HPDE6-E6E7 (cell line): ENCODE measurements at regions not wholly inside any gene's neighbourhood (a gene's known extent, or its start where the extent isn't known, plus 50 kb on each side); places are given as distances from the start of the nearest gene placed in this dataset.
"Not testable (repeated sequence)": the region's sequence is repeated elsewhere in the genome, so short reads cannot be mapped to it uniquely, and the experiment has no call there.

ENCODE experiments used
- DNase-seq: peaks from one replicate; pipeline ENCODE4 v3.0.0; 2011; ENCODE audit warnings: missing footprints; ENCODE audit errors: extremely low spot score

DNA sequence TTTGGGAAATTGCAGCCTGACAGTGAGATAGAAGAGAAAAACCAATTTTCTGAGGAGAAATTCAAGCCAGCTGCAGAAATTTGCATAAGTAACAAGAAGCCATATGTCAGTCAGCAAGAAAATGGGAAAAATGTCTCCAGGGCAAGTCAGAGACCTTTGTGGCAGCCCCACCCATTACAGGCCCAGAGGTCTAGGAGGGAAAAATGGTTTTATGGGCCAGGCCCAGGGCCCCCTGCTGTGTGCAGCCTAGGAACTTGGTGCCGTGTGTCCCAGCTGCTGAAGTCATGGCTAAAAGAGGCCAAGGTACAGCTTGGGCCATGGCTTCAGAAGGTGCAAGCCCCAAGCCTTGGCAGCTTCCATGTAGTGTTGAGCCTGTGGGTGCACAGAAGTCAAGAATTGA, 296.1 kb downstream of the TTC6 start:
- DNase-seq: not testable (repeated sequence)

DNA sequence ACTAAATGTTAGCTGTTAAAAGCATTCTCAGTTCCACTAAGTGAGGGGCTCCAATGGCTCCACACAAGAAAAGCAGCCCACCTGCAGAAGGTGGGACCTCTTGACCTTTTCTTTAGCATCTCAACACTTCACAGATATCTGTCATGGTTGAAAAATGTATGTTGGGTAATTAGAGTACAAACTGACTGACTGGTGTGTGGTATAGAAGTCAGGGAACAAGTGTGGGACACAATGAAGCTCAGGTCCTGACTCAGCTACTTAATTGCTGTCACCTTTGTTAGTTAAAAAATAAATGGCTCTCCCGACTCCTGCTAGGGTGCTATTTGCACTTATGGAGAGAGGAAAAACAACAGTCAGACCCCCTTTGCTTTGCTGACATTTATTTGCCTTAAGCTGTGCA, 299.0 kb downstream of the TTC6 start:
- no peak for DNase-seq

DNA sequence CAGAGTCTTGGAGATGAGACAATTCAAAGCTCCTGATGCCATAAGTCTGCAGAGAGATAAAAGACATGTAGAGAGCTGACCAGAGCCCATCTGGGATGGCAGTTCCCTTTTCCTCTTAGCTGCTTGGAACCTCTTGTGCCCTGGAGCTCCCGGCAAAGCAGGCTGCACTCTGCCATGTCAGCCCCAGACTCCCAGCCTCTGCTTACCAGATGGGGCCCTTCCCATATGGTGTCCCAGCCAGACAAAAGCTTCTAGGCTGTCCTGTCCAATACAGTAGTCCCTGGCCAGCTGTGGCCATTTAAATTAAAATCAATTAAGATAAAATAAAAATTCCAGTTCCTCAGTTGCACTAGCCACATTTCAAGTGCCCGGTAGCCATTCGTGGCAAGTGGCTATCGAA, 303.9 kb downstream of the TTC6 start:
- DNase-seq: no peak

DNA sequence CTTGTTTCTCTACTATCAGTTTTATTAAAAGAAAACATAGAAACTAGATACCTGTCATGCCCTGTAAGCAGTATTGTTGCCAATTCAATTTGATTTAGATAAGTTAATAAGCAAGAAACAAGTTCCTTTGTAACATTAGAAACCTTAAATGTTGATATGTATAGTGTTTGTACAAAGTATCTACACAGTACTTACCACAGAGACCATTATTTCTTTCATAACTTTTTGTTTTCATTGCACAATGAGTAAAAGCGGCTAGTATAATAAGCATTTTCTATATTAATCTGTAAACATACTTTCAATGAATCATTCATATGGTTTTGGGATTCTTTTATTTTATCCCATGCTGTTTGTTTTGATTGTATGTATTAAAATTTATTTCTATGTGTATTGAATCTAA, 305.1 kb downstream of the TTC6 start:
- no peak for DNase-seq

DNA sequence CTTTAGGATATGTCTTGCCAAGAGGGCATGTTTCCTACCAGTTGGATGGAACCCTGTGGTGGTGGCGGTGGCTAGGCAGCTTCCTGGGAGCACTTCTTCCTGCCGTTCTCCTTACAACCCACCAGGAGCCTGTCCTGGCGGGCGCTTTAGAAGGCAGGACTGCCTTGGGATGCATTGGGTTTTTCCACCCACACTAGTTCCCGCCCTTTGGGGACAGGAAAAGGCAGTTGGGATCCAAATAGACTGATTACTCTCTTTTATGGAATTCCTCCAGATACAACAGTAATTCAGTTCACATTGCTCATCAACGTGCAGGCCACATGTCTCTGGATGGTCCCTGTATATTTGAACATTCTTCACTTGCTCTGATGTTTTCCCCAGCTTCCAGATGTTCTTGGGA, 305.7 kb upstream of the SSTR1 start:
- no peak for DNase-seq

DNA sequence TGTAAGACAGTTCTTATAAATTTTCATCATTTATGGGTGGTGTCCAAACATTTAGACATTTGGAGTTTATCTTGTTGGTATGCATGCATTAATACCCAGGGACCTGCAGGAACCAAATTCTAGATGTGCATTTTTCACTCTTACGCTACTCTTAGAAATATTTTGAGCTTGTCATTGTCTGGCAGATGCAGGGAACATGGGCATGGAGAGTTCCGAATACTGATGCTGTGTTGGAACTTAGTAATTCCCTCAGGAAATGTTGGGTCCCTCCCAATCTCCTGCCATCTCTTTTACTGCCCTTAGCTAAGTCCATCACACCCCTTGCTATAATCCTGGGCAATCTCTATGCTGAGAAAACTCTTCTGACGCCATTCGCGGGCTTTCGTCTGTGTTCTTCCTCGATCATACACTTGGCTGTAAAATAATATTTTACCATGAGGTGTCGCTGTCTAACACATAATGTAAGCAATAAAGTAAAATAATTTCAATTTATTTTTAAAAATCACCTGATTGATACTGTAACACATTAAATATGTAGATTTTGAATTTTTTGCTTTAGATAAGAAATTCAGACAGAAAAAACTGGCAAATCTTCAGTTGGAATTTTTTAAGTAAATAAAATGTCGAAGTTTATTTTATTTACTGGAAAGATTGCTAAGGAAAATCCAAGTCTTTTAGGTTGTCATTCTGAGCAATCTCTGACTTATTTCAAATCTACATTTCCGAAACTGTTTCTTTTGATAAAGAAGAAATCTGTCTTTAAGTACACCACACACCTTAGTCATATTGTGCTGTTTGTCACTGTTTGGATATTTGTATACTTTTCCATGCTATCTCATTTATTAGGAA, 304.1 kb upstream of the SSTR1 start:
- no peak for DNase-seq

DNA sequence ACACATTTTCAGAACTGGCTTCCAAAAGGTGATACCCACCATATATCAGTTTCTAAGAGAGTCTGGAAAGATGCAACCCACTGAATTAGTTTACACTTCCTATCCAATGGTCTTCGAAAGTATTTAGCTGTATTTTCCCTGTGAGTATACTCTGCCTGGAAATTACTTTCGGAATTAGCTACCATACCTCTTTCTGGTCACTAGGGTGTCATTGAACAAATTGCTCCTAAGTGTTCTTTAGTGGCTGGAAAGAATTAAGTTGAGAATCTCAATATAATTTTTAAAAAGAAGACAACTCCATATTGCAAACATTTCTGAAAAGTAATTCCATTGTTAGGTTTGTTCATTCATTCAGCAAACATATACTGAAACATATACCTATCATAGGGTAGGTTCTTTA, 283.1 kb upstream of the SSTR1 start:
- no peak for DNase-seq

DNA sequence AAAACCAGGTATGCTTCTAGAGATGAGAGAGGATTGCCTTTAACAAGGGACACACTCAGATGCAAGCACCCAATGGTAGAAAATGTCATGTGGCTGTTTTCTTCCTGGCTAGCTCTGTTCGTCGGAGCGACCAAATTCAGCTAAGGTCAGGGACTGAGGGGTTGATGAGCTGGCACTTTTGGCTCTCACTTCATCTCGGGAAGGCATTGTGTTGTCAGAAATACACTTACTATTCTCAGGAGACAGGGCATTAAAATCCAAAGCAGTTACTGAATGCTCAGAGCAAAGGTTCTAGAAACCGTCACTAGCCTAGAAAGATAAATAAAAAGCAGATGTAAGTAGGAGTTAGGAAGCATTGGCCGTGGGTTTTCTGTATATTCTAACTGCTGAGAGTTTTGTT, 275.7 kb upstream of the SSTR1 start:
- DNase-seq: no peak

DNA sequence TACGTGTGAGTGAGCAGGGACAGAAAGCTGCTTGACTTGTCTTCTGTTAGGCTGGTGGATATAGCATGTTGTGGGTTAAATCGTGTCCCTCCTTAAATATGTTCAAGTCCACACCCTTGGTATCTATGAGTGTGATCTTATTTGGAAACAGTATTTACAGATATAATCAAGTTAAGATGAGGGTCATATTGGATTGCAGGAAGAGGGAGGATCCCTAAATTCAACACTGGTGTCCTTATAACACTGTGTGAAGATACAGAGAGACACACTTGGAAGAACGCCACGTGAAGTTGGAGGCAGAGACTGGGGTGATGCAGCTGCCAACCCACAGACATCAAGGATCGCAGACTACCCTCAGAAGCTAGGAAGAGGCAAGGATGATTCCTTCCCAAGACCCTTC, 275.2 kb upstream of the SSTR1 start:
- no peak for DNase-seq

DNA sequence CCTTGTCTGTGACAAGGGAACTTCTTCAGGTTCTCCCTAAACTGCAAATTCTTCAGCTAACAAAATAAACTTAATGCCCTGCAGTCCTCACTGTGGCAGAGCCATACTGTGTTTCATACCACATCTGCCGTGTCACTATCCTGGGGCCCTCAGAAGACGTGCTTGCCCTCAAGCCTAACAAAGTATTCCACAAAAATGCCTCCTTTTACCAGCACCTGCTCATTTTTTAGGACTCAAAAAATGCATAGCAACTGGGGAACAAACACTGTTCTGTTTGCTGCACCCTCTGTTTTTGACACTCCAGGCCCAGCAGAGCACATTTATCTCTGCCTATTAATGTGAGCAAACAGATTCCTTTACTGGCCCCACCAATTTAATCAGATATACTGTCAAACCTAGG, 270.7 kb upstream of the SSTR1 start:
- no peak for DNase-seq

DNA sequence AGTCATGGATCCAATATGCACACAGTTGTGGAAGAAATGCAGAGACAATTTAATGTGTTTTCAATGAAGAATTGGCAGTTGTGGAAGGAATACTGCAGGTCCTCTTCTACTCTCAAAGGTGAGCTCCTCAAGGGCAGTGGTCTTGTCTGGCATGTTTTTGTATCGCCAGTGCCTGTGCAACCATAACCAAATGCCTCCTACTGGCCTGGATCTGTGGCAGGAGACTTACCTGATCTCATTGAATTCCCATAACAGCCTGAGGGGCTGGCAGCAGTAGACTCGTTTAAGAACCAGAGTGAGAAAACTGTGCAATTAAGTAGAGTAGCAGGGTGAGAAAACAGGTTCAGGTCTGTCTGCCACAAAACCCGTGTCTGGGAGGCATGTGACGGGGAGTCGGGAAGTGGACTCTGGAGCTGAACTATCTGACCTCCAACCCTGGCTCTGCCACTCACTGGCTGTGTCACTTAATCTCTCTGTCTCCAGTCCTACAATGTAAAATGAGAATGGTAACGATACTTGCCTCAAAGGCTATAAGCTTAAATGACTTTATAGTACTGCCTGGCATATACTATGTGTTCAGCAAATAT, 268.2 kb upstream of the SSTR1 start:
- DNase-seq: no peak

DNA sequence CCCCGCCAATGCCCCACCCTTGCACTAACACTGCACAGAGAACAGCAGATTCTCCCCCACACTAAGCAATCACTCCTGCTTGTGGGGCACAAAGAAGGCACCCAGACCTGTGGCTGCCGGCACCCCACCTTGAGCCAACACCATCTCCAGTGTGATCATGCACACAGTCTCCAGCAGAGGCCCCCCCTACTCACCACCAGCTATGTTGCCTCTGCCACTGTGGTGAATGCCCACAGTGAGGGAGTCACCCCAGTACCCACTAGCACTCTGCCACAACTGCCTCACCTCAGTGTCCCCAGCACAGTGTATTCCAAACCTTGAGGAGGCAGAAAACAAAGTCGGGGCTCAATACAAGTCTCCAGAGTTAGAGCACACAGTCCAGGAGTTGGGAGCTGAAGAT, 261.7 kb upstream of the SSTR1 start:
- DNase-seq: no peak

DNA sequence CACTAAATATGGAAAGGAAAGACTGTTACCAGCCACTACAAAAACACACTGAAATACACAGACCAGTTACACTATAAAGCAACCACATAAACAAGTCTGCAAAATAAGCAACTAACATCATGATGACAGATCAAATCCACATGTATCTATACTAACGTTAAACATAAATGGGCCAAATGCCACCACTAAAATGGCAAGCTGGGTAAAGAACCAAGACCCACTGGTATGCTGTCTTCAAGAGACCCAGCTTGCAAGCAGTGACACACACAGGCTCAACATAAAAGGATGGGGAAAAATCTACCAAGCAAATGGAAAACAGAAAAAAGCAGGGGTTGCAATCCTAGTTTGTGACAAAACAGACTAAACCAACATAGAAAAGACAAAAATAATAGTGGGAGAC, 260.9 kb upstream of the SSTR1 start:
- DNase-seq: no peak

DNA sequence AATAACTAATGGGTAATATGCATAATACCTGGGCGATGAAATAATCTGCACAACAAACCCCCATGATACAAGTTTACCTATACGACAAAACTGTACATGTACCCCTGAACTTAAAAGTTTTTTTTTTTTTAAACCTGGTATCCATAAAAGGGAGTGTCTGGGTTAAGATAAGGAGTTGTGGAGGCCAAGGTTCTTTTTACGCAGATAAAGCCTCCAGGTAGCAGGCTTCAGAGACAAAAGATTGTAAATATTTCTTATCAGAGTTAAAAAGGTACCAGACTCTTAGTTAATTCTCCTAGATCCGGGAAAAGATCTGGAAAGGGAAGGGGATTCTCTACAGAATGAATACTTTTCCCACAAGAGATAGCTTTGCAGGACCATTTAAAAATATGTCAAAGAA, 259.4 kb upstream of the SSTR1 start:
- DNase-seq: no peak

DNA sequence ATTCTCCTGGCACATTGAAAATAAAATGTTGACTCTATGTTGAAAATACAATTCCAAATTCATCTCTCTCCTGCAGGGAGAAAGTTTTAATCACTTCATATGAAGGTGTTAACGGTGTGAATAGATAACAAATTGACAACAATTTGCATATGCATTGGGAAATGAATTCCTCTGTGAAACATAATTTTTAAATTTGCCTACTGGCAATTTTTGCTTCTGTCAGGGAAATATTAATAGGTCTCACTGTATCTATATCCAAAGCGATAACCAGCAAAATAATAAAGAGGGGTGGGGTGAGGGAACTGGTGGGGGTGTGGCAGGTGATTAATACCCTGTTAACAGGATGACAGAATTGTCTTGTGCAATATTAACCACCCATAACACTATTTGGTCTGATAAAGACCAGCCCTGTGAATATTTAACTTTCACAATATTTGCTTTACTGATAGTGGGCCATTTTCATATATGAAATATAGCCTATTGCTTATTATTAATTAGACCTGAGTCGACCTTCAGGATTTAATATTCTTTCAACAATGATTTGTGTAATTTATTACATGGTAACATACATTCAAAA, 239.0 kb upstream of the SSTR1 start:
- DNase-seq: no peak

DNA sequence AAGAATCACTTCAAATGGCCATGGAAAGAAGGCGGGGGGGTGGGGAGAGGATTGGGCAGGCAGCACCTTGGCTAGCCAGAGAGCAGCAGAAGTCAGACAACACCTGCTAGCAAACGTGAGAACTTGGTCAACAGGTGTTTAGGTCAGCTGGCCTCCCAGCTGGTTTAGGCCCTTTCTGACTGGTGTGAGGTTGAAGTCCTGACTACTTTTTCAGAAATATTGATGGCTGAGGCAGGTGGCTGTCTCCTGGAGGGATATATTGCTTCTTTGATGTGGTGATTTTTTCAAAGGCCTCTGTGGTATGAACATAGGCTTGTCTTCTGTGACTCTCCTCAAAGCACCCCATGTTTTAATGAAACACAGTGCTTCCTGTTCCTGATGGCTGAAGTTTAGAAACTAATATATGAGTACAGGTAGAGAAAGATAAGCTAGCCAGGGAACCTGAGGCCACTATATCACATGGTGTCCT, 238.2 kb upstream of the SSTR1 start:
- DNase-seq: no peak

DNA sequence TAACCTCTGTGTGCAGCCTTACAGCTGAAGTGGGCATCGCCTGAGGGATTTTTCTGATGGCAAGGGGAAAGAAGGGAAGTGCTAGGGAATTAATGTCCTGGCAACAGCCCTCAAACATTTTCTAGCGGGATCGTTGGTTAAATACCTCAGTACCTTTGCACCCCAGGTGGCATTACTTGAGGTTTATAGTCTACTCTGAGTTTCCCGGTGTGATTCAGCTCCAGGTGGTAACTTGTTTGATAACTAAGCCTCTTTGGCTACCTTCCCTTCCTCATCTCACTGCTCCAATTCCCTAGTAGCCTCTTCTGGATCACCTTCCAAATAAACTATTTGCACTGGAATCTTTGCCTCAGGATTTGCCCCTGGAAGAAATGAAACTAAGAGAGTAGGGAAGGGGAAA, 237.0 kb upstream of the SSTR1 start:
- no peak for DNase-seq

DNA sequence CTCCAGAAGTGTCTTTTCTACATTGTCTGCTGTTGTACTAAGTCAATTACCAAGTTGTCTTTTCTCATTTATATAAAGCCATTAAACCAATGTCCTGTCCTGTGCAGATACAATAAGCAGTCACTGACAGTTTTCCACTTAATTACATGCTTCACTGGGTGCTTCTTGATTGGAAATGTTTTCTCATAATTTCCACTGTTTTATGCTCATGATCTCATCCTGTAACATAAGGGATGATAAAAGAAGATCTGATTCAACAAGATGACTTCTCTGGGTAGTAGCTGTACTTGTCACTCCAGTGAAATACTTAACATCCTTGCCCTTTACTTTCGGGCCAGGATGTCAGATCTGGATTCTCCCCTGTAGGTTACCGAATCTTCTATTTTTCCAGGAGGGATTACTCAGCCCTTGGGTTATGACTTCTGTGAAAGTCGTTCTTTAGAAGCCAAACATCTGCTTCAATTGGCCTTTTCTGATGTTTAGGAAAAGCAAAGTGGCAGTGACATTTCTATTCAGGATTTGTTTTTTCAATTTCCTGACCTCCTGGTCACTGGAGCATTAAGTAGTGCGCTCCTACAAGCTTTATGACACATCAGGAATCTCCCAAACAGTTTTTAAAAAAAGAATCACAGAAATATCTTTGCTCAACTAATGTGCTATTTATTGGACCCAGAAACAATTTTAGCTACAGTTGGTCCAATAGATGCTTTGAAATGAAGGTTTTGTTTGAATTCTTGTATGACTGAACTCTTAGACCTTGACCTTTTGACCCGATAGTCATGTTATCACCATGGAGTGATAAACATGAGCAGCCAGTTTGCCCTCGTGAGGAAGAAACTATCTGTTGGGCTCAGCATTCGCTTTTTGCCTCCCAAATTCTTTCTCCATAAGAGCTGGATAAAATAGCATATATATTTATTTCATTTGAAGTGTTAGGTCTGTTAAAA, 234.5 kb upstream of the SSTR1 start:
- DNase-seq: no peak

DNA sequence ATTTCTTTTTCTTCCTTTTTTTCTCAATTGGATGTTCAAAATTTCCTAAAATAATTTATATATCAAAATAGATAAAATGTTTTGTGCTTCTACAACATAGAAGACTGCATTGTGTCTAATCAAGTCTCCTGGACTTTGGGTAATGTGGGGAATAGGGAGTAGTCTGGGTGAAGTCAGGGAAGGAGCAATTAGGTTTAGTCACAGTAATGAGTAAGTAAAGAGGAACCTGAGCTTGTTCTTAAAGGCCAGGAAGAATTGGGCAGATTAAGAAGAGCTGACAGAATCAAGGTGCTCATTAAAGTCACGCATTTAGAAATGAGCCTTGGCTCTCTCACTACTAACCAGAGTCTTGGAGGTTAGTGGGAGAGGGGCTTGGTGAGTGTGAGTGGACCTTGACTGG, 233.3 kb upstream of the SSTR1 start:
- DNase-seq: no peak

DNA sequence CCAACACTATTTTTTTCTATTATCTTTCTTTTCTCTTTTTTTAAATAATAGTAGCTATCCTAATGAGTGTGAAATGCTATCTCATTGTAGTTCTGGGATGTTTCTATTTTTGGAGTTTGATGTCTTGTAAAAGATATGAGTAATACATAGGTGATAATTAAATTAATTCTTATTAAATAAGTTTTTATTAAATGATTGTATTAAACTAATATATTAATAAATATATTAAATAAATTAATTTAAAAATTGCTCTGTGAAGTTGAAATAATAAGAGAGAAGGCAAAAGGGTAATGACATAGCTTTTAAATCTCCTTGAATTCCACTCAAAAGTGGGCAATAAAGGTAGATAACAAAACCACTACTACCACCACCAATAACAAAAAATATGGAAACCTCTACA, 230.2 kb upstream of the SSTR1 start:
- DNase-seq: no peak

DNA sequence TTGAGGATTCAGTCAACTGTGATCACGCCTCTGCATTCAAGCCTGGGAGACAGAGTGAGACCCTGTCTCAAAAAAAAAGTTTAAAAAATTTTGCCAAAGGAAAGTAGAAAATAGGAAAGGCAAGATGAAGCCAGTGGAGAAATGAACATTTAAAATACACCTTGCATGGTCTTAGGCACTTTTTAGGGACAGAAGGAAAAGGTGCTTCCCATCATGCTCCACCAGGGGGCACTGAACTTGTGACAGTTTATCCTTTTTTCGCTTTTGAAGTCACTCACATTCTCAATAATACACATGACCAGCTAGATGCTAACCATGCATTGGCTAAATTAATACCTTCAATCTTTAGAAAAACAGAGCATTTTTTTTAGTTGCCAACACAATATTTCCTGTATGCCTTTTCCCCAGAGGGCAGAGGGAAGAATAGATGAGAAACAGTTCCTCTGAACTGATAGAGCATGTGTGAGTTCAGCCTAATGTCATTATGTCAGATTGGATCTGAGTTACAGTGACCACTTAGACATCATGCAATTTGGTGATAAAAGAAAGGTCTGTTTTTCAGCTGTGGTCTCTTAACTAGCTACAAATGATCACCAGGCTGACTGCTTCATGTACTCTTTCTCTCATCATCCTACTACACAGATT, 221.8 kb upstream of the SSTR1 start:
- no peak for DNase-seq

DNA sequence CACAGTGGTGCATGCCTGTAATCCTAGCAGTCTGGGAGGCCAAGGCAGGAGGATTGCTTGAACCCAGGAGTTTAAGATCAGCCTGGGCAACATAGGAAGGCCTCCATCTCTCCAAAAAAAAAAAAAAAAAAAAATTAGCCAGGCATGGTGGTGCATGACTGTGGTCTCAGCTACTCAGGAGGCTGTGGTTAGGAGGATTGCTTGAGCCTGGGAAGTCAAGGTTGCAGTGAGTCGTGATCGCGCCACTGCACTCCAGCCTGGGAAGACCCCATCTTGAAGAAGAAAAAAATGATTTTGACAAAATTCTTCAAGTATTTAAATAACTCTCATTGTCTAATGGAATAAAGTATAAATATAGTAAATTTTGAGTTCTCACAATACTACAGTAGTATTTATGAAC, 219.2 kb upstream of the SSTR1 start:
- DNase-seq: no peak
